ENCODE measurements at regions not wholly inside any gene's neighbourhood (a gene's known extent, or its start where the extent isn't known, plus 50 kb on each side); places are given as distances from the start of the nearest gene placed in this dataset.

DNA sequence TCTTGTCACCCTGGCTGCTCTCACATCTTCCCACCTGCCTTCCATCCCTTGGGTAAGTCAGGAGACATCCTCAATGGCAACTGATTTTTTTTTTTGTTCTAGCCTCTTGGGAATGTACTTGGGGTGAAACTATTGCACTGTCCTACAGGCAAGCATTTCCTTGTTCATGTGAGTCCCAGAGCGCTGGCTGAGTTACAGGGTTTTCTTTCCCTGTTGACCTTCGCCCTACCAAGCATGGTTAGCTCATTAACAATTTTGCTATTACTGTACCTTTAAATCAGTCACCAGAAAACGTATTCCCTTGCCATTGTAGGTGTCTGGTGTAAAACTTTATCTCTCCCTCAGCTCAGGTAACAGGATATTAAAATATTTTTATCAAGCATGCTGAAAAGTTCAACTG, 98.9 kb downstream of the PRLHR start:
- no peaks in the 10 kb centered on the region for H3K27me3 ChIP-seq (ENCODE audit: control insufficient read depth in 4 of 4, insufficient read depth in 4 of 4, low read length in 3 of 4)
- H3K4me3 ChIP-seq (ENCODE audit: low read depth in 1 of 3, low read length in 3 of 3): no peak overlapping the region
- H3K9ac ChIP-seq (ENCODE audit: low read depth in 1 of 2, low read length in 2 of 2): no peak overlapping the region
- TF ChIP-seq, protein P1, sequence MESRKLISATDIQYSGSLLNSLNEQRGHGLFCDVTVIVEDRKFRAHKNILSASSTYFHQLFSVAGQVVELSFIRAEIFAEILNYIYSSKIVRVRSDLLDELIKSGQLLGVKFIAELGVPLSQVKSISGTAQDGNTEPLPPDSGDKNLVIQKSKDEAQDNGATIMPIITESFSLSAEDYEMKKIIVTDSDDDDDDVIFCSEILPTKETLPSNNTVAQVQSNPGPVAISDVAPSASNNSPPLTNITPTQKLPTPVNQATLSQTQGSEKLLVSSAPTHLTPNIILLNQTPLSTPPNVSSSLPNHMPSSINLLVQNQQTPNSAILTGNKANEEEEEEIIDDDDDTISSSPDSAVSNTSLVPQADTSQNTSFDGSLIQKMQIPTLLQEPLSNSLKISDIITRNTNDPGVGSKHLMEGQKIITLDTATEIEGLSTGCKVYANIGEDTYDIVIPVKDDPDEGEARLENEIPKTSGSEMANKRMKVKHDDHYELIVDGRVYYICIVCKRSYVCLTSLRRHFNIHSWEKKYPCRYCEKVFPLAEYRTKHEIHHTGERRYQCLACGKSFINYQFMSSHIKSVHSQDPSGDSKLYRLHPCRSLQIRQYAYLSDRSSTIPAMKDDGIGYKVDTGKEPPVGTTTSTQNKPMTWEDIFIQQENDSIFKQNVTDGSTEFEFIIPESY (IDR thresholded peaks at IDR 0.05): no peak
- TF ChIP-seq JUND (IDR thresholded peaks at IDR 0.05): no peak
- no peak for TF ChIP-seq RAD21 (IDR thresholded peaks at IDR 0.05)
- no peak for TF ChIP-seq FOXA1 (IDR thresholded peaks at IDR 0.05)
- TF ChIP-seq, protein P2, sequence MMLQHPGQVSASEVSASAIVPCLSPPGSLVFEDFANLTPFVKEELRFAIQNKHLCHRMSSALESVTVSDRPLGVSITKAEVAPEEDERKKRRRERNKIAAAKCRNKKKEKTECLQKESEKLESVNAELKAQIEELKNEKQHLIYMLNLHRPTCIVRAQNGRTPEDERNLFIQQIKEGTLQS (IDR thresholded peaks at IDR 0.05): no peak
- TF ChIP-seq SP1 (IDR thresholded peaks at IDR 0.05): no peak
- TF ChIP-seq, protein P3, sequence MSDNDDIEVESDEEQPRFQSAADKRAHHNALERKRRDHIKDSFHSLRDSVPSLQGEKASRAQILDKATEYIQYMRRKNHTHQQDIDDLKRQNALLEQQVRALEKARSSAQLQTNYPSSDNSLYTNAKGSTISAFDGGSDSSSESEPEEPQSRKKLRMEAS (IDR thresholded peaks at IDR 0.05): no peak
- TF ChIP-seq, protein P4, sequence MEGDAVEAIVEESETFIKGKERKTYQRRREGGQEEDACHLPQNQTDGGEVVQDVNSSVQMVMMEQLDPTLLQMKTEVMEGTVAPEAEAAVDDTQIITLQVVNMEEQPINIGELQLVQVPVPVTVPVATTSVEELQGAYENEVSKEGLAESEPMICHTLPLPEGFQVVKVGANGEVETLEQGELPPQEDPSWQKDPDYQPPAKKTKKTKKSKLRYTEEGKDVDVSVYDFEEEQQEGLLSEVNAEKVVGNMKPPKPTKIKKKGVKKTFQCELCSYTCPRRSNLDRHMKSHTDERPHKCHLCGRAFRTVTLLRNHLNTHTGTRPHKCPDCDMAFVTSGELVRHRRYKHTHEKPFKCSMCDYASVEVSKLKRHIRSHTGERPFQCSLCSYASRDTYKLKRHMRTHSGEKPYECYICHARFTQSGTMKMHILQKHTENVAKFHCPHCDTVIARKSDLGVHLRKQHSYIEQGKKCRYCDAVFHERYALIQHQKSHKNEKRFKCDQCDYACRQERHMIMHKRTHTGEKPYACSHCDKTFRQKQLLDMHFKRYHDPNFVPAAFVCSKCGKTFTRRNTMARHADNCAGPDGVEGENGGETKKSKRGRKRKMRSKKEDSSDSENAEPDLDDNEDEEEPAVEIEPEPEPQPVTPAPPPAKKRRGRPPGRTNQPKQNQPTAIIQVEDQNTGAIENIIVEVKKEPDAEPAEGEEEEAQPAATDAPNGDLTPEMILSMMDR (IDR thresholded peaks at IDR 0.05; ENCODE audit: low read depth, low read length, missing input control): no peak
- no peak for TF ChIP-seq NR2F2 (IDR thresholded peaks at IDR 0.05)
- TF ChIP-seq, protein P5, sequence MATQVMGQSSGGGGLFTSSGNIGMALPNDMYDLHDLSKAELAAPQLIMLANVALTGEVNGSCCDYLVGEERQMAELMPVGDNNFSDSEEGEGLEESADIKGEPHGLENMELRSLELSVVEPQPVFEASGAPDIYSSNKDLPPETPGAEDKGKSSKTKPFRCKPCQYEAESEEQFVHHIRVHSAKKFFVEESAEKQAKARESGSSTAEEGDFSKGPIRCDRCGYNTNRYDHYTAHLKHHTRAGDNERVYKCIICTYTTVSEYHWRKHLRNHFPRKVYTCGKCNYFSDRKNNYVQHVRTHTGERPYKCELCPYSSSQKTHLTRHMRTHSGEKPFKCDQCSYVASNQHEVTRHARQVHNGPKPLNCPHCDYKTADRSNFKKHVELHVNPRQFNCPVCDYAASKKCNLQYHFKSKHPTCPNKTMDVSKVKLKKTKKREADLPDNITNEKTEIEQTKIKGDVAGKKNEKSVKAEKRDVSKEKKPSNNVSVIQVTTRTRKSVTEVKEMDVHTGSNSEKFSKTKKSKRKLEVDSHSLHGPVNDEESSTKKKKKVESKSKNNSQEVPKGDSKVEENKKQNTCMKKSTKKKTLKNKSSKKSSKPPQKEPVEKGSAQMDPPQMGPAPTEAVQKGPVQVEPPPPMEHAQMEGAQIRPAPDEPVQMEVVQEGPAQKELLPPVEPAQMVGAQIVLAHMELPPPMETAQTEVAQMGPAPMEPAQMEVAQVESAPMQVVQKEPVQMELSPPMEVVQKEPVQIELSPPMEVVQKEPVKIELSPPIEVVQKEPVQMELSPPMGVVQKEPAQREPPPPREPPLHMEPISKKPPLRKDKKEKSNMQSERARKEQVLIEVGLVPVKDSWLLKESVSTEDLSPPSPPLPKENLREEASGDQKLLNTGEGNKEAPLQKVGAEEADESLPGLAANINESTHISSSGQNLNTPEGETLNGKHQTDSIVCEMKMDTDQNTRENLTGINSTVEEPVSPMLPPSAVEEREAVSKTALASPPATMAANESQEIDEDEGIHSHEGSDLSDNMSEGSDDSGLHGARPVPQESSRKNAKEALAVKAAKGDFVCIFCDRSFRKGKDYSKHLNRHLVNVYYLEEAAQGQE (IDR thresholded peaks at IDR 0.05): no peak
- no peak for TF ChIP-seq YY1 (IDR thresholded peaks at IDR 0.05)
- no peaks in the 10 kb centered on the region for H3K36me3 ChIP-seq (ENCODE audit: control insufficient read depth in 4 of 4, insufficient read depth in 3 of 4, low read depth in 1 of 4, low read length in 3 of 4)
- 52% methylated on average over 3 of the region's 3 CpGs for WGBS
- no peaks in the 10 kb centered on the region for H3K4me1 ChIP-seq (ENCODE audit: control insufficient read depth in 4 of 4, insufficient read depth in 4 of 4, low read length in 3 of 4)
- DNase-seq (ENCODE audit: low spot score): no peak
- no peaks in the 10 kb centered on the region for H3K9me3 ChIP-seq (ENCODE audit: control insufficient read depth in 4 of 4, low read length in 3 of 4)
- H3K27ac ChIP-seq (ENCODE audit: low read depth in 1 of 2, low read length in 2 of 2): no peak overlapping the region

DNA sequence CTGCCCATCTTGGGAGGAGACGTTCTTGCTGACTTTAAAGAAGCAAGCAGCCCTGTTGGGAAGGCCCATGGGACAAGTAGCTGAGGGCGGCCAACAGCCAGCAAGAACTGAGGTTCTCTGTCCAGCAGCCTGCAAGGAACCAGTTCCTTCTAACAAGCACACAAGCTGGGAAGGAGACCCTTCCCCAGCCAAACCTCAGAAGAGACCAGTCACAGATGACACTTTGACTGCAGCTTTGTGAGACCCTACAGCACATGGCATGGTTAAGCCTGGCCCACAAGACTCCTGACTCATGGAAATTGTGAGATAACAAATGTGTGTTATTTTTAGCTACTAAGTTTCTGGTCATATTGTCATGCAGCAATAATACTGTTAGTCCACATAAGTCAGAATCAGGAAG, 99.9 kb downstream of the PRLHR start:
- no peak overlapping the region for H3K9ac ChIP-seq (ENCODE audit: low read depth in 1 of 2, low read length in 2 of 2)
- no peaks in the 10 kb centered on the region for H3K27me3 ChIP-seq (ENCODE audit: control insufficient read depth in 4 of 4, insufficient read depth in 4 of 4, low read length in 3 of 4)
- WGBS: 86% methylated on average over 2 of the region's 2 CpGs
- no peaks in the 10 kb centered on the region for H3K36me3 ChIP-seq (ENCODE audit: control insufficient read depth in 4 of 4, insufficient read depth in 3 of 4, low read depth in 1 of 4, low read length in 3 of 4)
- DNase-seq (ENCODE audit: low spot score): no peak
- TF ChIP-seq EGR1 (IDR thresholded peaks at IDR 0.05; ENCODE audit: low read depth in 2 of 2): no peak
- no peak for TF ChIP-seq TAF1 (conservative IDR thresholded peaks at IDR 0.05)
- TF ChIP-seq, protein P3 (IDR thresholded peaks at IDR 0.05): no peak
- TF ChIP-seq HNF4A (conservative IDR thresholded peaks at IDR 0.05): no peak
- TF ChIP-seq, protein P1 (IDR thresholded peaks at IDR 0.05): no peak
- TF ChIP-seq JUND (IDR thresholded peaks at IDR 0.05): no peak
- TF ChIP-seq NR2F2 (IDR thresholded peaks at IDR 0.05): no peak
- no peak for TF ChIP-seq RXRA (IDR thresholded peaks at IDR 0.05)
- TF ChIP-seq FOXA1 (IDR thresholded peaks at IDR 0.05): no peak
- TF ChIP-seq SP1 (IDR thresholded peaks at IDR 0.05): no peak
- no peak for TF ChIP-seq RAD21 (IDR thresholded peaks at IDR 0.05)
- TF ChIP-seq, protein P5 (IDR thresholded peaks at IDR 0.05): no peak
- no peak for TF ChIP-seq GABPA (IDR thresholded peaks at IDR 0.05 in 1 of 2, conservative IDR thresholded peaks at IDR 0.05 in 1 of 2)
- TF ChIP-seq HNF4G (IDR thresholded peaks at IDR 0.05): no peak
- no peak for TF ChIP-seq YY1 (IDR thresholded peaks at IDR 0.05)
- no peaks in the 10 kb centered on the region for H3K9me3 ChIP-seq (ENCODE audit: control insufficient read depth in 4 of 4, low read length in 3 of 4)
- no peaks in the 10 kb centered on the region for H3K4me1 ChIP-seq (ENCODE audit: control insufficient read depth in 4 of 4, insufficient read depth in 4 of 4, low read length in 3 of 4)
- H3K27ac ChIP-seq (ENCODE audit: low read depth in 1 of 2, low read length in 2 of 2): no peak overlapping the region
- H3K4me3 ChIP-seq (ENCODE audit: low read depth in 1 of 3, low read length in 3 of 3): no peak overlapping the region
